KMS-11 (cell line): ENCODE measurements at regions not wholly inside any gene's neighbourhood (a gene's known extent, or its start where the extent isn't known, plus 50 kb on each side); places are given as distances from the start of the nearest gene placed in this dataset.

Source experiments
- H2AFZ ChIP-seq: fragments of 200-600 bp; sonication (generic); 2 replicates; pipeline ENCODE4 v1.6.1; 2016; ENCODE audit warnings: antibody characterized with exemption, mixed run types, low read depth
- H3K27ac ChIP-seq: fragments of 200-600 bp; sonication (generic); 2 replicates; pipeline ENCODE4 v1.6.1; 2016; ENCODE audit warnings: mild to moderate bottlenecking, mixed run types
- H3K27me3 ChIP-seq: fragments of 200-600 bp; sonication (generic); 2 replicates; pipeline ENCODE4 v1.6.1; 2017; ENCODE audit warnings: mild to moderate bottlenecking, low read depth, mixed run types, moderate library complexity; ENCODE audit not compliant: insufficient read depth
- H3K36me3 ChIP-seq: fragments of 200-600 bp; sonication (generic); 2 replicates; pipeline ENCODE4 v1.6.1; 2017; ENCODE audit warnings: mild to moderate bottlenecking, mixed run types; ENCODE audit not compliant: insufficient read depth
- H3K4me1 ChIP-seq: fragments of 200-600 bp; sonication (generic); 2 replicates; pipeline ENCODE4 v1.6.1; 2016; ENCODE audit warnings: mild to moderate bottlenecking, low read depth, mixed run types; ENCODE audit not compliant: poor library complexity, severe bottlenecking
- H3K4me2 ChIP-seq: fragments of 200-600 bp; sonication (generic); 2 replicates; pipeline ENCODE4 v1.7.0; 2016; ENCODE audit warnings: mild to moderate bottlenecking, mixed run types
- H3K4me3 ChIP-seq: fragments of 200-600 bp; sonication (generic); IDR thresholded peaks from 2 replicates; pipeline ENCODE4 v1.6.1; 2017; ENCODE audit warnings: low read depth, low read length, mixed read lengths; ENCODE audit not compliant: insufficient read depth
- H3K79me2 ChIP-seq: fragments of 200-600 bp; sonication (generic); 2 replicates; pipeline ENCODE4 v1.6.1; 2016; ENCODE audit warnings: low read depth, mixed run types; ENCODE audit not compliant: insufficient read depth
- H3K9ac ChIP-seq: fragments of 200-600 bp; sonication (generic); 2 replicates; pipeline ENCODE4 v1.6.1; 2016; ENCODE audit warnings: mild to moderate bottlenecking, mixed run types
- H4K20me1 ChIP-seq: fragments of 200-600 bp; sonication (generic); 2 replicates; pipeline ENCODE4 v1.6.1; 2016; ENCODE audit warnings: mild to moderate bottlenecking, mixed run types; ENCODE audit not compliant: insufficient read depth
- CTCF ChIP-seq: fragments of 200-600 bp; sonication (generic); conservative IDR thresholded peaks from 2 replicates; pipeline ENCODE4 v1.6.1; 2017; ENCODE audit warnings: low read depth, mild to moderate bottlenecking, antibody characterized with exemption, low read length, moderate library complexity, mixed read lengths

GRCh38 chr10:4588824-4589223 lies 237.2 kb upstream of the AKR1E2 start:
- H3K79me2 ChIP-seq, result no peaks in the 10 kb centered on the region
- H3K4me3 ChIP-seq, result no peak overlapping the region
- no peak overlapping the region for H3K4me2 ChIP-seq

GRCh38 chr10:4587466-4587865 lies 238.5 kb upstream of the AKR1E2 start:
- no peaks in the 10 kb centered on the region for H3K79me2 ChIP-seq
- H3K4me2 ChIP-seq, result no peak overlapping the region
- H3K27me3 ChIP-seq, result no peaks in the 10 kb centered on the region
- no peak overlapping the region for H3K27ac ChIP-seq
- H3K36me3 ChIP-seq, result no peaks in the 10 kb centered on the region
- TF ChIP-seq CTCF, result no peak
- H3K4me3 ChIP-seq, result no peak overlapping the region
- no peak overlapping the region for H3K9ac ChIP-seq
- H4K20me1 ChIP-seq, result no peaks in the 10 kb centered on the region
- no peak overlapping the region for H2AFZ ChIP-seq
- no peaks in the 10 kb centered on the region for H3K4me1 ChIP-seq

More at GRCh38 chr10:4588824-4589223, 237.2 kb upstream of the AKR1E2 start:
- no peaks in the 10 kb centered on the region for H3K27me3 ChIP-seq
- H3K27ac ChIP-seq, result no peak overlapping the region
- H3K9ac ChIP-seq, result no peak overlapping the region
- H4K20me1 ChIP-seq, result no peaks in the 10 kb centered on the region
- H2AFZ ChIP-seq, result no peak overlapping the region
- no peaks in the 10 kb centered on the region for H3K4me1 ChIP-seq
- no peak for TF ChIP-seq CTCF
- no peaks in the 10 kb centered on the region for H3K36me3 ChIP-seq

- Histone ChIP-seq H3K4me2 (no peak overlapping the region), H3K27ac (no peak overlapping the region), H3K9ac (no peak overlapping the region)
Measured at GRCh38 chr10:4586776-4587175, 239.2 kb upstream of the AKR1E2 start.

GRCh38 chr10:4581929-4582328 lies 244.1 kb upstream of the AKR1E2 start:
- Histone ChIP-seq H3K4me1 (no peaks in the 10 kb centered on the region), H3K27me3 (no peaks in the 10 kb centered on the region), H3K4me3 (no peak overlapping the region), H3K36me3 (no peaks in the 10 kb centered on the region), H3K9ac (no peak overlapping the region), H2AFZ (no peak overlapping the region), H3K27ac (no peak overlapping the region), H3K79me2 (no peaks in the 10 kb centered on the region), H4K20me1 (no peaks in the 10 kb centered on the region), H3K4me2 (no peak overlapping the region)
- TF ChIP-seq CTCF, result no peak

More at GRCh38 chr10:4586776-4587175, 239.2 kb upstream of the AKR1E2 start:
- Histone ChIP-seq H3K27me3 (no peaks in the 10 kb centered on the region), H3K4me3 (no peak overlapping the region), H3K4me1 (no peaks in the 10 kb centered on the region), H2AFZ (no peak overlapping the region), H3K36me3 (no peaks in the 10 kb centered on the region), H4K20me1 (no peaks in the 10 kb centered on the region), H3K79me2 (no peaks in the 10 kb centered on the region)
- no peak for TF ChIP-seq CTCF
